ENCODE measurements at regions not wholly inside any gene's neighbourhood (a gene's known extent, or its start where the extent isn't known, plus 50 kb on each side); places are given as distances from the start of the nearest gene placed in this dataset.

DNA sequence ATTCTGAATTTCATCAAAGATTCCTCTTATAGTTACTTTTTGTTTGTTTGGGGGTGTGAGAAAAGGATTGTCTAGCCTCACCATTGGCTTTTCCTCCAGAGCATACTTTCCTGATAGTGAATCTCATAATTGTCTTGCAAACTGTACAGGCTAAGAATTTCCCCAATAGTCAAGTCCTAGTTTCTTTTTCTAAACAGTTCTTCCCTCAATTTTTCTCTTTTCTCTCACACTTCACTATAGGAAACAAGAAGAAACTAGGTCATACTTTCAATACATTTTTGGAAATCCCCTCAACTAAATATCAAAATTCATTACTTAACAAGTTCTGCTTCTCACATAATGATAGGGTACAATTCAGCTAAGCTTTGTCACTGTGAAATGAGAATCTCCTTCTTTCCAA lies 241.9 kb downstream of the IL20RB start:
- Histone ChIP-seq H3K4me3 (ENCODE audit: low read depth, low read length) (no peak overlapping the region), H3K36me3 (ENCODE audit: control insufficient read depth, insufficient read depth, low read length) (no peaks in the 10 kb centered on the region), H3K27me3 (ENCODE audit: control insufficient read depth, insufficient read depth, low read length) (no peaks in the 10 kb centered on the region)
- TF ChIP-seq, protein P1, sequence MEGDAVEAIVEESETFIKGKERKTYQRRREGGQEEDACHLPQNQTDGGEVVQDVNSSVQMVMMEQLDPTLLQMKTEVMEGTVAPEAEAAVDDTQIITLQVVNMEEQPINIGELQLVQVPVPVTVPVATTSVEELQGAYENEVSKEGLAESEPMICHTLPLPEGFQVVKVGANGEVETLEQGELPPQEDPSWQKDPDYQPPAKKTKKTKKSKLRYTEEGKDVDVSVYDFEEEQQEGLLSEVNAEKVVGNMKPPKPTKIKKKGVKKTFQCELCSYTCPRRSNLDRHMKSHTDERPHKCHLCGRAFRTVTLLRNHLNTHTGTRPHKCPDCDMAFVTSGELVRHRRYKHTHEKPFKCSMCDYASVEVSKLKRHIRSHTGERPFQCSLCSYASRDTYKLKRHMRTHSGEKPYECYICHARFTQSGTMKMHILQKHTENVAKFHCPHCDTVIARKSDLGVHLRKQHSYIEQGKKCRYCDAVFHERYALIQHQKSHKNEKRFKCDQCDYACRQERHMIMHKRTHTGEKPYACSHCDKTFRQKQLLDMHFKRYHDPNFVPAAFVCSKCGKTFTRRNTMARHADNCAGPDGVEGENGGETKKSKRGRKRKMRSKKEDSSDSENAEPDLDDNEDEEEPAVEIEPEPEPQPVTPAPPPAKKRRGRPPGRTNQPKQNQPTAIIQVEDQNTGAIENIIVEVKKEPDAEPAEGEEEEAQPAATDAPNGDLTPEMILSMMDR (IDR thresholded peaks at IDR 0.05; ENCODE audit: insufficient read depth, low read length, poor library complexity, severe bottlenecking), result no peak
- no peak for DNase-seq (ENCODE audit: low read depth)

- H3K36me3 ChIP-seq (ENCODE audit: control insufficient read depth, insufficient read depth, low read length), result no peaks in the 10 kb centered on the region
- TF ChIP-seq, protein P1 (IDR thresholded peaks at IDR 0.05; ENCODE audit: insufficient read depth, low read length, poor library complexity, severe bottlenecking), result no peak
- no peak overlapping the region for H3K4me3 ChIP-seq (ENCODE audit: low read depth, low read length)
- no peak for DNase-seq (ENCODE audit: low read depth)
- no peaks in the 10 kb centered on the region for H3K27me3 ChIP-seq (ENCODE audit: control insufficient read depth, insufficient read depth, low read length)
Measured at GRCh38 chr3:137201066-137201465, 243.3 kb downstream of the IL20RB start.

- TF ChIP-seq, protein P1 (IDR thresholded peaks at IDR 0.05; ENCODE audit: insufficient read depth, low read length, poor library complexity, severe bottlenecking), result no peak
- DNase-seq (ENCODE audit: low read depth), result no peak
- no peaks in the 10 kb centered on the region for H3K27me3 ChIP-seq (ENCODE audit: control insufficient read depth, insufficient read depth, low read length)
- H3K36me3 ChIP-seq (ENCODE audit: control insufficient read depth, insufficient read depth, low read length), result no peaks in the 10 kb centered on the region
- H3K4me3 ChIP-seq (ENCODE audit: low read depth, low read length), result no peak overlapping the region
Measured at GRCh38 chr3:137202941-137203340, 245.2 kb downstream of the IL20RB start.

- TF ChIP-seq, protein P1 (IDR thresholded peaks at IDR 0.05; ENCODE audit: insufficient read depth, low read length, poor library complexity, severe bottlenecking), result no peak
- Histone ChIP-seq H3K4me3 (ENCODE audit: low read depth, low read length) (no peak overlapping the region), H3K36me3 (ENCODE audit: control insufficient read depth, insufficient read depth, low read length) (no peaks in the 10 kb centered on the region), H3K27me3 (ENCODE audit: control insufficient read depth, insufficient read depth, low read length) (no peaks in the 10 kb centered on the region)
- DNase-seq (ENCODE audit: low read depth), result no peak
Measured at GRCh38 chr3:137204409-137204808, 246.6 kb downstream of the IL20RB start.

GRCh38 chr3:137205394-137206045 lies 247.7 kb downstream of the IL20RB start:
- no peaks in the 10 kb centered on the region for H3K27me3 ChIP-seq (ENCODE audit: control insufficient read depth, insufficient read depth, low read length)
- TF ChIP-seq, protein P1 (IDR thresholded peaks at IDR 0.05; ENCODE audit: insufficient read depth, low read length, poor library complexity, severe bottlenecking), result no peak
- DNase-seq (ENCODE audit: low read depth), result no peak
- no peak overlapping the region for H3K4me3 ChIP-seq (ENCODE audit: low read depth, low read length)
- H3K36me3 ChIP-seq (ENCODE audit: control insufficient read depth, insufficient read depth, low read length), result no peaks in the 10 kb centered on the region

- Histone ChIP-seq H3K36me3 (ENCODE audit: control insufficient read depth, insufficient read depth, low read length) (no peaks in the 10 kb centered on the region), H3K4me3 (ENCODE audit: low read depth, low read length) (no peak overlapping the region), H3K27me3 (ENCODE audit: control insufficient read depth, insufficient read depth, low read length) (no peaks in the 10 kb centered on the region)
- DNase-seq (ENCODE audit: low read depth), result no peak
- TF ChIP-seq, protein P1 (IDR thresholded peaks at IDR 0.05; ENCODE audit: insufficient read depth, low read length, poor library complexity, severe bottlenecking), result no peak
Measured at GRCh38 chr3:137207616-137208015, 249.8 kb downstream of the IL20RB start.
